Trophoblast cell (in vitro differentiated cells and primary cell): ENCODE measurements at regions not wholly inside any gene's neighbourhood (a gene's known extent, or its start where the extent isn't known, plus 50 kb on each side); places are given as distances from the start of the nearest gene placed in this dataset.
"Not testable (repeated sequence)": the region's sequence is repeated elsewhere in the genome, so short reads cannot be mapped to it uniquely, and the experiment has no call there.

ENCODE experiments used
- DNase-seq, 2 donors: peaks; one replicate each; pipeline ENCODE4 v3.0.0-alpha.2; 2016
- H2AFZ ChIP-seq: 2 replicates; pipeline ENCODE4 v1.6.1; 2013; ENCODE audit warnings: low read length, moderate library complexity, mild to moderate bottlenecking; ENCODE audit not compliant: insufficient read depth, poor library complexity
- H2AK5ac ChIP-seq: 2 replicates; pipeline ENCODE4 v1.6.1; 2013; ENCODE audit warnings: mild to moderate bottlenecking, low read length
- H2BK120ac ChIP-seq: 2 replicates; pipeline ENCODE4 v1.6.1; 2013; ENCODE audit warnings: low read length, mild to moderate bottlenecking, moderate library complexity; ENCODE audit not compliant: insufficient read depth, poor library complexity
- H2BK12ac ChIP-seq: 2 replicates; pipeline ENCODE4 v1.6.1; 2013; ENCODE audit warnings: mild to moderate bottlenecking, low read length, moderate library complexity
- H2BK5ac ChIP-seq: 2 replicates; pipeline ENCODE4 v1.6.1; 2013; ENCODE audit warnings: low read length, low read depth, moderate library complexity, mild to moderate bottlenecking; ENCODE audit not compliant: poor library complexity
- H3K14ac ChIP-seq: 2 replicates; pipeline ENCODE4 v1.6.1; 2013; ENCODE audit warnings: mild to moderate bottlenecking, low read length
- H3K18ac ChIP-seq: 2 replicates; pipeline ENCODE4 v1.6.1; 2013; ENCODE audit warnings: mild to moderate bottlenecking, low read length
- H3K23ac ChIP-seq: 2 replicates; pipeline ENCODE4 v1.6.1; 2013; ENCODE audit warnings: low read length
- H3K27ac ChIP-seq: 2 replicates; pipeline ENCODE4 v1.5.1; 2013; ENCODE audit warnings: low read depth, mild to moderate bottlenecking, inconsistent platforms, low read length, moderate library complexity
- H3K27me3 ChIP-seq: 2 replicates; pipeline ENCODE4 v1.6.1; 2013; ENCODE audit warnings: inconsistent platforms, mild to moderate bottlenecking, low read length, moderate library complexity; ENCODE audit not compliant: insufficient read depth
- H3K36me3 ChIP-seq, 2 experiments: 1 replicate in 1 of 2; 2 replicates in 1 of 2; pipeline ENCODE4 v1.6.1; 2013; ENCODE audit warnings: low read length in 2 of 2, mild to moderate bottlenecking in 2 of 2, moderate library complexity in 1 of 2; ENCODE audit not compliant: insufficient read depth in 2 of 2, control insufficient read depth in 1 of 2
- H3K4ac ChIP-seq: 2 replicates; pipeline ENCODE4 v1.6.1; 2013; ENCODE audit warnings: low read depth, mild to moderate bottlenecking, low read length, moderate library complexity
- H3K4me1 ChIP-seq, 2 experiments: 1 replicate in 1 of 2; 2 replicates in 1 of 2; pipeline ENCODE4 v1.6.1; 2013; ENCODE audit warnings: low read length in 2 of 2, mild to moderate bottlenecking in 2 of 2, moderate library complexity in 1 of 2; ENCODE audit not compliant: insufficient read depth in 2 of 2, control insufficient read depth in 1 of 2
- H3K4me2 ChIP-seq: 2 replicates; pipeline ENCODE4 v1.6.1; 2013; ENCODE audit warnings: inconsistent platforms, mild to moderate bottlenecking, low read length, moderate library complexity
- H3K4me3 ChIP-seq: 2 replicates; pipeline ENCODE4 v1.5.1; 2013; ENCODE audit warnings: mild to moderate bottlenecking, low read depth, low read length, inconsistent platforms
- H3K79me1 ChIP-seq: one replicate; pipeline ENCODE4 v1.6.1; 2013; ENCODE audit warnings: low read length
- H3K79me2 ChIP-seq: 2 replicates; pipeline ENCODE4 v1.6.1; 2013; ENCODE audit warnings: low read length, mild to moderate bottlenecking; ENCODE audit not compliant: control insufficient read depth, insufficient read depth, poor library complexity
- H3K9ac ChIP-seq: 2 replicates; pipeline ENCODE4 v1.6.1; 2013; ENCODE audit warnings: mild to moderate bottlenecking, low read length
- H3K9me3 ChIP-seq: 2 replicates; pipeline ENCODE4 v1.6.1; 2013; ENCODE audit warnings: low read depth, mild to moderate bottlenecking, control low read depth, inconsistent platforms, low read length; ENCODE audit not compliant: insufficient read depth
- H4K12ac ChIP-seq: 2 replicates; pipeline ENCODE4 v1.6.1; 2013; ENCODE audit warnings: low read depth, mild to moderate bottlenecking, low read length, moderate library complexity
- H4K8ac ChIP-seq: 2 replicates; pipeline ENCODE4 v1.6.1; 2013; ENCODE audit warnings: low read depth, mild to moderate bottlenecking, low read length, moderate library complexity
- H4K91ac ChIP-seq: one replicate; pipeline ENCODE4 v1.6.1; 2013; ENCODE audit warnings: low read depth, mild to moderate bottlenecking, low read length, moderate library complexity
- whole genome bisulfite sequencing: extraction: QIAGEN DNeasy Blood & Tissue Kit; methylation state at CpG from one replicate; pipeline ENCODE4 v1.1.7; 2013; ENCODE audit warnings: missing lambda C conversion rate; ENCODE audit not compliant: insufficient read length, insufficient coverage; ENCODE audit errors: extremely low coverage; 5-methylcytosine and 5-hydroxymethylcytosine counted together

DNA sequence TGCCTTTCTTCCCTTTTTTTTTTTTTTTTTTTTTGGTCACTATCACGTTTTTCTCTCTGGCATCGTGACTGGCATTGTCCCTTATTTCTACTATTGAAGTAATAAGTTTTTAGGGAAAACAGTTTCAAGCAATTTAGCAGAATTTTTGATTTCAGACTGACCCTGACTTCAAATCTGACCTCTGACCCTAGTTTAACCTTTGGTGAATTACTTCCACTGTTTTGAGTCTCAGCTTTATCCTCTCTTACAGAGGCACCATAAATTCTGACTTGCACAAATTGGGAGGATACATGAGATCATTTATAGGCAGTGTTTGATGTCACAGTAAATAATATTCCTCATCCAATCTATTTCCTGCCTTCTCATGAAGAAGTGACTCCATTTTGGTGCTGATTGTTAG is 187.0 kb downstream of the FASLG start:
- Histone ChIP-seq H3K27me3 (no peaks in the 10 kb centered on the region), H3K18ac (no peak overlapping the region), H3K4ac (no peak overlapping the region), H3K14ac (no peak overlapping the region), H3K36me3 (no peaks in the 10 kb centered on the region), H3K4me3 (no peak overlapping the region), H2BK12ac (no peak overlapping the region), H3K4me1 (no peaks in the 10 kb centered on the region), H3K9me3 (no peaks in the 10 kb centered on the region), H4K8ac (no peak overlapping the region), H3K9ac (no peak overlapping the region), H3K4me2 (no peak overlapping the region), H2AK5ac (no peak overlapping the region), H3K79me1 (no peaks in the 10 kb centered on the region), H2BK5ac (no peak overlapping the region), H2BK120ac (no peak overlapping the region), H3K79me2 (no peaks in the 10 kb centered on the region), H3K23ac (no peak overlapping the region), H2AFZ (no peak overlapping the region), H3K27ac (no peak overlapping the region), H4K12ac (no peak overlapping the region), H4K91ac (no peak overlapping the region)
- WGBS = no CpG with 5 or more reads among the region's 2 CpGs
- no peak for DNase-seq

DNA sequence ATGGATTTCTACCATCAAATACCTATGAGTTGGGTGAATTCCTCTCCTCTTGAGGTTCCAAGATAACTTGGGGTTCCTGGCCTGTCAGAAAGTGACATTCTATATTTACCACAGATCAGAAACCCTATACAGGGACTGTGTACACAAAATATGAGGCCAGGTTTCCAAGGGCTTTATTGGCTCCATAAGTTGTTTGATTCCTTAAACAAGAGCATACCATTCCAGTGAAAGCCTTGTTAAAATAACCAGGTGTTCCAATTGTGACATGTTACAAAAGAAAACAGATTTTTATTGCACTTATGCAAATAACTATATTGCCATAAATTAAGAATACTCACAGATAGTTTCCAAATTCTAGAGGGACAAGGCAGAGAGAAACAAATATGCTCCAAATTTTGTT is 188.9 kb downstream of the FASLG start:
- H3K14ac ChIP-seq, H2BK5ac ChIP-seq, H2AFZ ChIP-seq, DNase-seq, H3K4me2 ChIP-seq, H4K91ac ChIP-seq, H3K4me3 ChIP-seq, H3K79me1 ChIP-seq, H3K23ac ChIP-seq, H3K27ac ChIP-seq, H3K4me1 ChIP-seq, H4K8ac ChIP-seq, H2AK5ac ChIP-seq, H2BK12ac ChIP-seq, H3K79me2 ChIP-seq, H3K9ac ChIP-seq, H2BK120ac ChIP-seq, H3K9me3 ChIP-seq, H4K12ac ChIP-seq, H3K36me3 ChIP-seq, H3K27me3 ChIP-seq, H3K18ac ChIP-seq, H3K4ac ChIP-seq: not testable (repeated sequence)

DNA sequence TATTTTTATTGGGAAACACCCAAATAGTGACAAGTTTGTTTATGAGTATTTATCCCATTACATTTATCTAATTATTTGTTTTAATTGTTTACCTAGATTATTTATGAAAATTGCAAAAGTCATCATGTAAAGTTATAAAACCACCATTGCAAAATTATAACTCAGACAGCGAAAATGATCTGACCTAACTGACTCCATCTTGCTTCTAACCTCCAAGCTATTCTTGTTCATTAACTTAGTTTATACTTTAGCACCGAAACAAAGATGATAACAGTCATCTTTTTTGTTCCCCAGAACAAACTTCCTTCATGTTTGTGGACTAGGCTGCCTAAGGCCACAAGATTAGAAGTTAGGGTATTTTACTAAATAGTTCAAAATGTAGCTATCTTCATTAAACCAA is 190.8 kb downstream of the FASLG start:
- Histone ChIP-seq H3K36me3 (no peaks in the 10 kb centered on the region), H3K9me3 (no peaks in the 10 kb centered on the region), H2BK12ac (no peak overlapping the region), H4K91ac (no peak overlapping the region), H3K23ac (no peak overlapping the region), H3K27ac (no peak overlapping the region), H3K27me3 (no peaks in the 10 kb centered on the region), H2AK5ac (no peak overlapping the region), H3K4me3 (no peak overlapping the region), H3K4me1 (no peaks in the 10 kb centered on the region), H2AFZ (no peak overlapping the region), H2BK5ac (no peak overlapping the region), H4K12ac (no peak overlapping the region), H3K14ac (no peak overlapping the region), H3K4ac (no peak overlapping the region), H3K18ac (no peak overlapping the region), H3K79me2 (no peaks in the 10 kb centered on the region), H3K9ac (no peak overlapping the region), H4K8ac (no peak overlapping the region), H3K79me1 (no peaks in the 10 kb centered on the region), H3K4me2 (no peak overlapping the region), H2BK120ac (no peak overlapping the region)
- DNase-seq = no peak
- WGBS = no CpG with 5 or more reads among the region's 2 CpGs

DNA sequence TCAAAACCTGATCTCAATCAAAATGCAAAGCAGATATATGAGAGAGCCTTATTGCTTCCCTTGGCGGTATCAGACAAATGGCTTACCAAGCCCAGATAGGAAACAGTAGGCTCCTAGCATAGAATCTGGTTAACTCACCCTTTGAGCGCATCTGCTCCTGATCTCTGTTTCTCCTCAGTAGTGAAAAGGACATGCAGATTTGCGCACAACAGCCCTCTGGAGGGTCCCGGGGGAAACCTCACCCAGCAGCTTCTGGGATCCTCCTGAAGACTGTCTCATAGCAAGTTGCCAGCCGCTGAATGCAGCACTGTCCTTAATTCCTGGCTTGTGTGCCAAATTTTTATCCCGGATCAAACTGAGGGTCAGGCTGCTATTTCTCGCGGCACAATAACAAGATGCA is 192.2 kb downstream of the FASLG start:
- WGBS = no CpG with 5 or more reads among the region's 8 CpGs
- no peak overlapping the region for H4K8ac ChIP-seq

DNA sequence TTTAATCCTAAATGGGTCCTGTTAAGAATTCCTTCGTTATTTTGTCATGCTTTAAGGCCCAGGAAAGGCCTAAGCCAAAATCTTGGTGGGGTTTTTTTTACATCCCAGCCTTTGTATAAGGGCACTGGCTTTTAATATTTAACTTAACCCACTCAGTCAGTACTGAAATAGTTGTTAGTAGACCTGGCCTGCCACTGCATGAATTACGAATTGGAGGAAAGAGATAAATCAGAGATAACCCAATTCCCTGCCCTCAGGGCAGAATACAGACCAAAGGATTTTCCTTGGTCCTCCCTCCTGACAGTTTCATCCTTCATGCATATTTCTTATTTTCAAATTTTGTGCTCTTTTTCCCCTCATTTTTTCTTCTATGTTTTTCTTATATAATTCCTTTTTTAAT is 193.0 kb downstream of the FASLG start:
- H2AK5ac ChIP-seq = no peak overlapping the region
- no peak overlapping the region for H2BK5ac ChIP-seq
- no CpG with 5 or more reads among the region's 2 CpGs for WGBS
- no peaks in the 10 kb centered on the region for H3K36me3 ChIP-seq
- H3K4me1 ChIP-seq = no peaks in the 10 kb centered on the region
- DNase-seq = no peak
- H3K18ac ChIP-seq = no peak overlapping the region
- H3K27ac ChIP-seq = no peak overlapping the region
- H3K23ac ChIP-seq = no peak overlapping the region
- no peaks in the 10 kb centered on the region for H3K79me2 ChIP-seq
- H3K9ac ChIP-seq = no peak overlapping the region
- no peak overlapping the region for H3K4ac ChIP-seq
- no peak overlapping the region for H3K4me3 ChIP-seq
- no peak overlapping the region for H4K12ac ChIP-seq
- H3K14ac ChIP-seq = no peak overlapping the region
- H4K8ac ChIP-seq = no peak overlapping the region
- no peaks in the 10 kb centered on the region for H3K9me3 ChIP-seq
- no peak overlapping the region for H4K91ac ChIP-seq
- H2BK12ac ChIP-seq = no peak overlapping the region
- no peak overlapping the region for H2BK120ac ChIP-seq
- H3K27me3 ChIP-seq = no peaks in the 10 kb centered on the region
- no peak overlapping the region for H2AFZ ChIP-seq
- H3K79me1 ChIP-seq = no peaks in the 10 kb centered on the region
- H3K4me2 ChIP-seq = no peak overlapping the region

More for the DNA sequence above, 192.2 kb downstream of the FASLG start:
- Histone ChIP-seq H2AK5ac (no peak overlapping the region), H3K79me2 (no peaks in the 10 kb centered on the region), H2AFZ (no peak overlapping the region), H3K27ac (no peak overlapping the region), H3K14ac (no peak overlapping the region), H3K23ac (no peak overlapping the region), H2BK5ac (no peak overlapping the region), H3K9ac (no peak overlapping the region), H3K4me3 (no peak overlapping the region), H2BK12ac (no peak overlapping the region), H3K18ac (no peak overlapping the region), H3K9me3 (no peaks in the 10 kb centered on the region), H4K12ac (no peak overlapping the region), H4K91ac (no peak overlapping the region), H3K4ac (no peak overlapping the region), H3K36me3 (no peaks in the 10 kb centered on the region), H2BK120ac (no peak overlapping the region), H3K4me1 (no peaks in the 10 kb centered on the region), H3K27me3 (no peaks in the 10 kb centered on the region), H3K79me1 (no peaks in the 10 kb centered on the region), H3K4me2 (no peak overlapping the region)
- no peak for DNase-seq
